GM21576 (cell line): ENCODE measurements at regions not wholly inside any gene's neighbourhood (a gene's known extent, or its start where the extent isn't known, plus 50 kb on each side); places are given as distances from the start of the nearest gene placed in this dataset.
"Not testable (repeated sequence)": the region's sequence is repeated elsewhere in the genome, so short reads cannot be mapped to it uniquely, and the experiment has no call there.

ENCODE experiments used
- ATAC-seq: cut with Tn5 transposase; IDR thresholded peaks from one replicate; pipeline ENCODE4 v1.9.1; 2021; ENCODE audit warnings: mild to moderate bottlenecking, moderate library complexity; ENCODE audit not compliant: unreplicated experiment

- no peak for ATAC-seq
These were observed 180.7 kb upstream of the IL15 start for GRCh38 chr4:141455651-141456050.

- ATAC-seq = no peak
These were observed 178.7 kb upstream of the IL15 start for GRCh38 chr4:141457653-141458052.

- ATAC-seq = no peak
These were observed 177.9 kb upstream of the IL15 start for GRCh38 chr4:141458501-141458900.

- no peak for ATAC-seq
These were observed 177.4 kb upstream of the IL15 start for GRCh38 chr4:141459020-141459419.

GRCh38 chr4:141462361-141462760, 174.0 kb upstream of the IL15 start:
- no peak for ATAC-seq

- ATAC-seq = no peak
These were observed 172.7 kb upstream of the IL15 start for GRCh38 chr4:141463678-141464077.

- ATAC-seq = no peak
These were observed 172.0 kb upstream of the IL15 start for GRCh38 chr4:141464366-141464765.

GRCh38 chr4:141465171-141465570, 171.2 kb upstream of the IL15 start:
- no peak for ATAC-seq

- no peak for ATAC-seq
These were observed 169.2 kb upstream of the IL15 start for GRCh38 chr4:141467225-141467624.

GRCh38 chr4:141469392-141469791, 167.0 kb upstream of the IL15 start:
- no peak for ATAC-seq

- no peak for ATAC-seq
These were observed 163.3 kb upstream of the IL15 start for GRCh38 chr4:141473026-141473540.

GRCh38 chr4:141473952-141474351, 162.4 kb upstream of the IL15 start:
- no peak for ATAC-seq

- no peak for ATAC-seq
These were observed 155.4 kb upstream of the IL15 start for GRCh38 chr4:141480950-141481349.

GRCh38 chr4:141484298-141484697, 152.1 kb upstream of the IL15 start:
- ATAC-seq = not testable (repeated sequence)

- ATAC-seq = no peak
These were observed 149.9 kb upstream of the IL15 start for GRCh38 chr4:141486375-141486997.

GRCh38 chr4:141497627-141498026, 138.8 kb upstream of the IL15 start:
- peak; percentile 92 for ATAC-seq

- no peak for ATAC-seq
These were observed 137.0 kb upstream of the IL15 start for GRCh38 chr4:141499261-141499853.

GRCh38 chr4:141501395-141501794, 135.0 kb upstream of the IL15 start:
- ATAC-seq = no peak

GRCh38 chr4:141501931-141502330, 134.5 kb upstream of the IL15 start:
- ATAC-seq = no peak

- ATAC-seq = no peak
These were observed 133.6 kb upstream of the IL15 start for GRCh38 chr4:141502755-141503154.

GRCh38 chr4:141503260-141503659, 133.1 kb upstream of the IL15 start:
- ATAC-seq = no peak

- no peak for ATAC-seq
These were observed 125.3 kb upstream of the IL15 start for GRCh38 chr4:141511055-141511454.

- no peak for ATAC-seq
These were observed 122.5 kb upstream of the IL15 start for GRCh38 chr4:141513866-141514265.
